NCI-H1092 (cell line): ENCODE measurements at regions not wholly inside any gene's neighbourhood (a gene's known extent, or its start where the extent isn't known, plus 50 kb on each side); places are given as distances from the start of the nearest gene placed in this dataset.
"Not testable (repeated sequence)": the region's sequence is repeated elsewhere in the genome, so short reads cannot be mapped to it uniquely, and the experiment has no call there.

Source experiments
- DNase-seq: peaks from one replicate; lab custom pipeline; 2025; lab: John Stamatoyannopoulos, UW

DNA sequence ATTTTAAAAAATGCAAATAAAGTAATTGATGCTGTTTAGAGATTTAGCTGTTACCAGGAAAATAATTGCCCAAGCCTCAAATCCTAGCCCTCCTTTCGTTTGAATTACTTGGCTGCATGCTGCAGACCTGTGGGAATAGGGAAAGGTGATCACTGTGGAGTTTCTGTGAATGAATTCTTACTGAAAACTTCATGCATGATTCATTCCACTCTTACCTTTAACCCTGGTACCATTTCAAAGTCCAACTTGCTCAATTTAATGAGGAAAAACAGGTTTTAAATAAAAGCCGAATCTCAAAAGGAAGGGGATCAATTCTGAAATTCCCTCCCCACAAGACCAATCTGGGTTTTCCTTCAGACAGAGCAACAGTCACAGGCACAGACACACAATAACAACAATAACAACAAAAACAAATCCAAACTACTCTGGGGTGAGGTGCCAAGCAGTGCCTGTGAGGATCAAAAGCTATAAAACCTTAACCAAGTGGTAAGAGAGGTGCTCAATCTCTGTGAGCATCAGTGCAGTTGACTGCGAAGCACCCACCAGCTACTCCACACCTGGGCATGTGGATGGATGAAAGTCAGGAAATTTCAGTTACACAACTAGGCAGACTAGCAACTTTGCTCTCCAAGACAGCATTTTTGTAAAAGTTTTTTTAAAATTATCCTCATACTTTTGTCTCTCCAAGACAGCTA is 200.8 kb downstream of the CNTN3 start:
- no peak for DNase-seq

GRCh38 chr3:74410276-74410941 is 204.1 kb downstream of the CNTN3 start:
- DNase-seq = peak; percentile 31

DNA sequence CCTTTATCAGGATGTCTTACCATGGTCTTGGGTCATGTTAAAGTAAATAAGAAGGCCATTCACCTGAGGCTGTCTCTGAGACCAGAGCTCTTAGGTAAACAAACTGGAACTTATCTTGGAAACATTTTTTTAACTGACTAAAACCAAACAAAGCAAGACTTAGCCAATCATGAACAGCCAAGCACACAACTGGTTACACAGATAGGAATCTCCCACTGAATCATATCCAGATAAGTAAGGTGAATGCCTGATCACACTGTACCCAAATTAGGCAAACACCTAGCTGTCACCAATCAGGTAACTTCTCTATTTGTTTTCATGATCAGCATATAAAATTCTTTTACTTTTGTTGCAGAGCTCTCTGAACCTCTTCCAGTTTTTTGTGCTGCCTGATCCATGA is 205.4 kb downstream of the CNTN3 start:
- DNase-seq = no peak

- DNase-seq = no peak
Observed at GRCh38 chr3:74403307-74403706, 211.2 kb downstream of the CNTN3 start.

- no peak for DNase-seq
Observed at GRCh38 chr3:74402821-74403220, 211.6 kb downstream of the CNTN3 start.

GRCh38 chr3:74393426-74393825 is 221.0 kb downstream of the CNTN3 start:
- DNase-seq = no peak

DNA sequence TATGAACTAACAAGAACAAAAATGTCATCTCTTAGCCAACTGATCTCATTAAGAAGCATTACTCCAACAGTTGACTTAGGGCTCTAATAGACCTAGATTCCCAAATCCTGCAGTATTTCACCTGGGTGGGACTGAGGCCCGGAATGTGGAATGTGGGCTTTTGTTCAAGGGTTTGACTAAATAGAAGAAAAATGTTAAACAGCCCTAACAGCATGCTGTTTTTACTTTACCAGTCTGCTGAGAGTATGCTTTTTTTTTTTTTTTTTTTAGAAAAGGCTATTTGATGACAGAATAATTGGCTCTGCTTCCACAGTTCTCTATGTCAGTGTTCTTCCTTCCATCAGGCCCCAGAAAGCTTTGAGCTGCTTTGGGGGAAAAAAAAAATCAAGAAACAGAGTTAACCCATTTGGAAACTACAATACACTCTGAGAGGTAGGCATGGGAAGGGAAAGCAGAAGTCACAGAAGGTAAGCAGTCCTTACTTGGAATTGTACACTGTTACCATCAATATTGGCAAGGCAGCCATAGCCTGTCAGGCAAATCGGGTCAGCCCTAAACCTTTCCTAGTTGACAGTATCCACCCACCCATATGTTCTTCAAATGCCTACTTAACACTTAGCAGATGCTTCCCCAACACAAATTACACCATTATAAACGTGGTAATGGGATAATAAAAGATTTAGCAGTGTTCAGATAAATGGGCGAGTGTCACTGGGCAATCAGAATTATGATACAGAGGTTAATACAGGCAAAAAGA is 224.2 kb downstream of the CNTN3 start:
- no peak for DNase-seq

DNA sequence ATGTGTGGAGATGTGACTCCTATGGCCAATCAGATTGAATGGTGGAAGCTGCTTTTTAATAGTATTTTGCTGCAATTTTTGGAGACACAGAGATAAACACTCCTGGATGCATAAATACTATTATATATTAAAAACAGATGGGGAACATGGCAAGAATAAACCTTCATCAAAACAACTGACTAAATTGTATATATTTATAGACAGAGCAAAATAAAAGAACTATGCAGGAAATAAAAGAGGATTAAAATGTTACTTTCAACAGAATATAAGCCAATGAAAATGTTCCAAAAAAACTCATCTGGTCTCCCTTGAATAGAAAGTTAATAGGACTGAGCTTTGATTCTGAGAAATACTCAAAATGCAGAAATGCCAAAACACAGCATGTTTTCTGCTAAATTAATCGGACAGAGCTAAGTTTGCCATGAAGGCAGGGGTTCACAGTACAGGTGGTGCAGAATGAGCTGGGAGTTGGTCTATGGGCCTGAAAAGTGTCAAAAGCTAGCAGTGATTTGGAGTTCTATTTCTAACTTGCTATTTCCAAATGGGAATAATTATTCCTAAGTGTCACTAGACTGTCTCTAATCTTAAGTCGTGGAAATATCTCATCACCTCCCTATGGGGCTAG is 227.2 kb downstream of the CNTN3 start:
- no peak for DNase-seq

DNA sequence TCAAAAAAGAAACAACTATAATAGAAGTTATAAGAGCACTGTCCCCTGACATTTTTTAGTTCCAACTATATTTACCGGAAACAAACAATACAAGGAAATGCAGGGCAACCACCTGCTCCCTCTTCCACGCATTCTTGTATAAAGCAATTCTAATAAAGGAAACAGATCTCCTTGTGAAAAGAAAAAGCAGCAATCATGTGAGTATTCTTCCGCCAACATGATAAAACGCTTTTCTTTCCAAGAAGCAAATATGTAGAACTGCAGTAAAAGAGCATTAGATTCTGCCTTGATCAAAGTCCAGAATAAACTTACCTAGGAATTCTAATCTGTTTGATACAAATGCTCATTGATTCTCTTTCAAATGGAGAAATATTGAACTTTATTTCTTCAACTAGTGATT is 230.3 kb downstream of the CNTN3 start:
- no peak for DNase-seq

- no peak for DNase-seq
Observed at GRCh38 chr3:74377669-74378068, 236.8 kb downstream of the CNTN3 start.

DNA sequence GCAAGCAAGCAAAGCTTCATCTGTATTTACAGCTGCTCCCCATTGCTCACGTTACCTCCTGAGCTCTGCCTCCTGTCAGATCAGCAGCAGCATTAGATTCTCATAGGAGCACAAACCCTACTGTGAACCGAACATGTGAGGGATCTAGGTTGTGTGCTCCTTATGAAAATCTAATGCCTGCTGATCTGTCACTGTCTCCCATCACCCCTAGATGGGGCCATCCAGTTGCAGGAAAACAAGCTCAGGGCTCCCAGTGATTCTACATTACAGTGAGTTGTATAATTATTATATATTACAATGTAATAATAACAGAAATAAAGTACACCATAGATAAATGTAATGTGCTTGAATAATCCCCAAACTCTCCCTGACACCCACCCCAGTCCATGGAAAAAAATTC is 238.1 kb downstream of the CNTN3 start:
- not testable (repeated sequence) for DNase-seq

- no peak for DNase-seq
Observed at GRCh38 chr3:74375653-74376052, 238.8 kb downstream of the CNTN3 start.

DNA sequence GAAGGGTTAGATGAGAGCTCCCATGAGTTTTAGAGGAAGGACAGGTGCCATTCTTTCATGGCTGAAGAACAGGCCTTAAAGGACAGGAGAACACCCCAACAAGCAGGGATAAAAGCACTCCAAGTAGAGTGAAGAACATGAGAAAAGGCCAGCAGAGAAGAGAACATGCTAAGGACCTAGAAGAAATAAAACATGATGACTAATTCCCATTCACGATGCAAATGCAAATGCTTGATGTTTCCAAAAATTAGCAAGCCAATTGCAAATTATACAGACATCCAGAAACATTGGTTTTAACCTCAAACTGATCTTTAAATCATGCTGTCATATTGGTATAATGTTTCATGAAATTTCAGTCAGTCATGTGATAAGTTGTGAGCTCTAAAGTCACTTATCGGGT is 241.7 kb downstream of the CNTN3 start:
- no peak for DNase-seq

- DNase-seq = no peak
Observed at GRCh38 chr3:74370342-74370741, 244.1 kb downstream of the CNTN3 start.

DNA sequence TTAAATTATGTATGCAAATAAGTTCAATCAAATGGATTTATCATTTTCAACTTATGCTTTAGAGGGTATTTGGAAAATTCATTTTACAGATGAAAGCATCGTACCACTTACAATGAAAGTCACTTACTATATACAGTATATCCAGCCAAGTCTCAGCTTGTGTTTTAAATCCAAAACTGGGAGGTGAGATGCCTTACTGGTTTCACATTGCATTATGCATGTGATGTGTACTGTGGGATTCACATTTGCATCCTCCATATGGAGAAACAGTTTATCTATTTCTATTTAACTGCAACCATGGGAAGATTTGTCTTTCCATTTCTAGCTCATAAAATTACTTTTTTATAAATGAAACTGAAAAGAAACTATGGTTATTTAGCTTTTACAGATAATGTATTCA is 248.1 kb downstream of the CNTN3 start:
- no peak for DNase-seq

GRCh38 chr3:74363346-74363745 is 251.1 kb downstream of the CNTN3 start:
- DNase-seq = no peak

- no peak for DNase-seq
Observed at GRCh38 chr3:74360406-74360805, 254.1 kb downstream of the CNTN3 start.

DNA sequence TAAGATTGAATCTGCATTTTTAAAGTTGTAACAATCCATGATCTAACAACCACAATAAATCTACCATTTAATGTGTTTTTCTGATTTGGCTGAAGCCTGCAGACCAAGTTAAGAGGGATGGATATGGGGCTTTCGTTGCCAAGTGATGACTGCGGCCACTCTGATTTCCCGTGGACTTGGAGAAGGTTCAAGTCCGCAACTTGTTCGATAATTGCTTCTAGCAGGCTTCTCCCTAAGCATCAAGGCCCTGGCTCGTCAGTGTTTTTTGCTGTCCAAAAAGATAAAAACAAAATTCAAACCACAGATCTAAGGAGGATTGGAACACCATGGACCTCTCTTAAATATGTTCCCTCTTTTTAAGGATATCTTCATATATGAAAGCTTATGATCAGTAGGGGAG is 256.6 kb downstream of the CNTN3 start:
- DNase-seq = no peak

DNA sequence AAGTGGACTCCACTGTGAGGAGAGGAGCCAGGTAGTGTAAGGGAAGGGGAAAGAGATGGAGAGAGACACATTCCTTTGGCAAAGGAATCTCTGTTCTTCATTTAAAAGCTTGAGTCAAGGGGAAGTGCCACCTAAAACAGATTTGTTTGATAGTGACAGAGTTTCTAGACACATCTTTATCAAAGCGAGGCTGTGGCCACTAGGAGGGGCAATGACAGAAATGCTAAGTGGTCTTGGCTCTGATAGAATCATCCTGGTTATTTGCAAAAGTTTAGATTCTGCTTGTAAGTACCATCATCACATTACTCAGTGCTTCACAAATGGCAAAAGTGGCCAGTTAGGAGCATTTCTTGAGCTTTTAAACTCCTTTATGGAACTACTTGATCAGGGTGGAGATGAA is 261.4 kb downstream of the CNTN3 start:
- no peak for DNase-seq

- no peak for DNase-seq
Observed at GRCh38 chr3:74352166-74352565, 262.3 kb downstream of the CNTN3 start.

- no peak for DNase-seq
Observed at GRCh38 chr3:74351213-74351612, 263.2 kb downstream of the CNTN3 start.

DNA sequence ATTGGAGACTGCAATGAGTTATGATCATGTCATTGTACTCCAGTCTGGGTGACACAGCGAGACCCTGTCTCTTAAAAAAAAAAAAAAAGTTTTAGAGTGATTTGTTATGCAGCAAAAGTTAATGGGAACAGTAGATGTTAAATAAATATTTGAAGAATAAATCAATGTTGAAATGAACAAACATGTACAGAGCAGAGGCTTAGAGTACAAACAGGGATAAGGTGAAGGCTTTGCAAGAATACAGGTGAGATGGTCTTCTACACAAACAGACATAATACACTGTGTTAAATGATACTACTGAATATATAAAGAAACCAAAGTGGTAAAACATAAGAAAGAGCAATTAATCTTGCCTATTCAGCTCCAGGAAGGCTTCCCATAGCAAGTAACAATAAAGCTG is 265.4 kb downstream of the CNTN3 start:
- DNase-seq = no peak
